HL-60 (cell line): ENCODE measurements at regions not wholly inside any gene's neighbourhood (a gene's known extent, or its start where the extent isn't known, plus 50 kb on each side); places are given as distances from the start of the nearest gene placed in this dataset.

Experiments
- DNase-seq, 2 experiments: peaks; one replicate each; pipeline ENCODE4 v3.0.0-alpha.2; 2010 to 2020; ENCODE audit warnings: low read depth in 1 of 2, low spot score in 1 of 2
- H3K27ac ChIP-seq: fragments of 250-450 bp; sonication (Bioruptor Pico); replicated peaks from 2 replicates; pipeline ENCODE4 v1.5.1; 2020; ENCODE audit warnings: mild to moderate bottlenecking, moderate library complexity
- H3K27me3 ChIP-seq: fragments of 250-450 bp; sonication (Bioruptor Pico); 2 replicates; pipeline ENCODE4 v1.5.1; 2021; ENCODE audit warnings: mild to moderate bottlenecking, moderate library complexity; ENCODE audit not compliant: insufficient read depth, poor library complexity, severe bottlenecking
- H3K4me3 ChIP-seq: replicated peaks from 2 replicates; pipeline ENCODE4 v1.5.1; 2011; ENCODE audit warnings: mild to moderate bottlenecking, control low read depth, low read length; ENCODE audit not compliant: insufficient read depth
- CTCF ChIP-seq: IDR thresholded peaks from one replicate; pipeline ENCODE4 v1.5.1; 2011; ENCODE audit warnings: low read length, control low read depth, inconsistent platforms; ENCODE audit not compliant: insufficient read depth
- GABPA ChIP-seq: IDR thresholded peaks from 2 replicates; pipeline ENCODE4 v1.6.1; 2012; ENCODE audit warnings: low read depth
- POLR2AphosphoS5 ChIP-seq: IDR thresholded peaks from 2 replicates; pipeline ENCODE4 v1.6.1; 2012; ENCODE audit warnings: low read depth
- SPI1 ChIP-seq: IDR thresholded peaks from 2 replicates; pipeline ENCODE4 v1.6.1; 2012; ENCODE audit warnings: low read depth, mild to moderate bottlenecking, borderline replicate concordance
- TF ChIP-seq, protein P1 (sequence below): IDR thresholded peaks from 2 replicates; pipeline ENCODE4 v1.6.1; 2012; ENCODE audit warnings: low read depth; ENCODE audit not compliant: insufficient replicate concordance

DNA sequence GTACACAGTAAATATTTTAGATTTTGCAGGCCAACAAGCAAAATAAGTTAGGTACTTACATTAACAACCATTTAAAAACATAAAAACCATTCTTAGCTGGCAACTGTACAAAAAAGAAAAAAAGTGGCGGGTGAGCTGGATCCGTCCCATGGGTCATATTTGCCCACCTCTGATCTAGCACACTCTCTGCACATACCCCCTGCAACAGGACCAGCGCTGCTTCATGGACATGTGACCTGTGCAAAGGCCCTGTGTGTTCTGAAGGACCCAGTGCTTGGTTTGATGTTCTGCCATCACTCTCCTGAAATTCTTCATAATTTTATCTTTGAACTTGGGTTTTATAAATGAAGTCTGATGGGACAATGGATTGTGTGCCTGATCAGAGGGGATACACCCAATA lies 72.5 kb upstream of the ACAN start:
- H3K27me3 ChIP-seq = no peaks in the 10 kb centered on the region
- DNase-seq = no peak
- H3K4me3 ChIP-seq = no peak overlapping the region
- TF ChIP-seq GABPA (no peak), CTCF (no peak), POLR2AphosphoS5 (no peak), SPI1 (no peak)
- TF ChIP-seq, protein P1, sequence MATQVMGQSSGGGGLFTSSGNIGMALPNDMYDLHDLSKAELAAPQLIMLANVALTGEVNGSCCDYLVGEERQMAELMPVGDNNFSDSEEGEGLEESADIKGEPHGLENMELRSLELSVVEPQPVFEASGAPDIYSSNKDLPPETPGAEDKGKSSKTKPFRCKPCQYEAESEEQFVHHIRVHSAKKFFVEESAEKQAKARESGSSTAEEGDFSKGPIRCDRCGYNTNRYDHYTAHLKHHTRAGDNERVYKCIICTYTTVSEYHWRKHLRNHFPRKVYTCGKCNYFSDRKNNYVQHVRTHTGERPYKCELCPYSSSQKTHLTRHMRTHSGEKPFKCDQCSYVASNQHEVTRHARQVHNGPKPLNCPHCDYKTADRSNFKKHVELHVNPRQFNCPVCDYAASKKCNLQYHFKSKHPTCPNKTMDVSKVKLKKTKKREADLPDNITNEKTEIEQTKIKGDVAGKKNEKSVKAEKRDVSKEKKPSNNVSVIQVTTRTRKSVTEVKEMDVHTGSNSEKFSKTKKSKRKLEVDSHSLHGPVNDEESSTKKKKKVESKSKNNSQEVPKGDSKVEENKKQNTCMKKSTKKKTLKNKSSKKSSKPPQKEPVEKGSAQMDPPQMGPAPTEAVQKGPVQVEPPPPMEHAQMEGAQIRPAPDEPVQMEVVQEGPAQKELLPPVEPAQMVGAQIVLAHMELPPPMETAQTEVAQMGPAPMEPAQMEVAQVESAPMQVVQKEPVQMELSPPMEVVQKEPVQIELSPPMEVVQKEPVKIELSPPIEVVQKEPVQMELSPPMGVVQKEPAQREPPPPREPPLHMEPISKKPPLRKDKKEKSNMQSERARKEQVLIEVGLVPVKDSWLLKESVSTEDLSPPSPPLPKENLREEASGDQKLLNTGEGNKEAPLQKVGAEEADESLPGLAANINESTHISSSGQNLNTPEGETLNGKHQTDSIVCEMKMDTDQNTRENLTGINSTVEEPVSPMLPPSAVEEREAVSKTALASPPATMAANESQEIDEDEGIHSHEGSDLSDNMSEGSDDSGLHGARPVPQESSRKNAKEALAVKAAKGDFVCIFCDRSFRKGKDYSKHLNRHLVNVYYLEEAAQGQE = no peak
- H3K27ac ChIP-seq = no peak overlapping the region

- Histone ChIP-seq H3K4me3 (no peak overlapping the region), H3K27me3 (no peaks in the 10 kb centered on the region), H3K27ac (no peak overlapping the region)
- no peak for DNase-seq
- TF ChIP-seq, protein P1 = no peak
- TF ChIP-seq GABPA (no peak), CTCF (no peak), POLR2AphosphoS5 (no peak), SPI1 (no peak)
Observed at GRCh38 chr15:88735212-88735611, 68.0 kb upstream of the ACAN start.

DNA sequence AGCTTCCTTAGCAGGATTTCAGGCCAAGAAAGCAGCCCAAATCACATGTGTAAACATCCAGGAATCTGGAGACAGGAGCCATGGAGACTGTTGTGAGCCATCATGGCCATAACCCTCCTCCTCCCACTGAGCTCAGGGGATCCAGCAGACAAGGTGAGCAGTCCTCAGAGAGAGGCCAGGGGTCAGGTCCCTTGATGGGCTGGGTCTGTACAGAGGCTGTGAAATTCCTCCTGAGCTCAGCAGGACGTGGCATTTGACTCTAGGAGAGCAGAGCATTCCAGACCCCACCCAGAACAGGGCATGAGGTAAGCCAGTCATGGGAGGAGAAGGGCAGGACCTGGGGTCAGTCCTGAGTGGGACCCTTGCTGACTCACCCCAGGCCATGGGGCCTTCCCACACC lies 67.0 kb upstream of the ACAN start:
- no peak overlapping the region for H3K4me3 ChIP-seq
- no peak for DNase-seq
- no peak overlapping the region for H3K27ac ChIP-seq
- no peaks in the 10 kb centered on the region for H3K27me3 ChIP-seq
- TF ChIP-seq CTCF (no peak), SPI1 (no peak), POLR2AphosphoS5 (no peak), GABPA (no peak)
- TF ChIP-seq, protein P1 = no peak
